ENCODE measurements at regions not wholly inside any gene's neighbourhood (a gene's known extent, or its start where the extent isn't known, plus 50 kb on each side); places are given as distances from the start of the nearest gene placed in this dataset.
"Not testable (repeated sequence)": the region's sequence is repeated elsewhere in the genome, so short reads cannot be mapped to it uniquely, and the experiment has no call there.

GRCh38 chr2:8611246-8611645, 70.6 kb upstream of the ID2 start:
- no peak for DNase-seq

GRCh38 chr2:8611700-8612099, 70.2 kb upstream of the ID2 start:
- DNase-seq: no peak

DNA sequence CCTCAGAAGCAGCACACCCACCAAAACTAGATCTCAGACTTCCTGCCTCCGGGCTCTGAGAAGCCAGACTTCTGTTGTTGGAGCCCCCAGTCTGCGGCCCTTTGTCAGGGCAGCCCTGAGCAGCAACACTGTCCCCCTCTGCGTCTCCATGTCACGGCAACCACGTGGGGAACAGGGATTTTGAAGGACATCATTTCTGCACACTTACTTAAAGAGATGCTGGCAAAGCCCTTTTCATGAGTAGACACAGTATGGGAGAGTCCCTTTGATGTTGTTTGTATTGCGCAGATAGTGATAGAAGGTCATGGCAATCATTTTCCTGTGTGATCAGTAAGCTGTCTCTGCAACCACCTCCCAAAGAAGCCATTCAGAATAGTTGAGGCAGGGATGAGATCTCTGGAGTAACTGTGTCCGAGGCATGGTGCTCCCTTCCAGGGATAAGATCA, 69.1 kb upstream of the ID2 start:
- DNase-seq: no peak

DNA sequence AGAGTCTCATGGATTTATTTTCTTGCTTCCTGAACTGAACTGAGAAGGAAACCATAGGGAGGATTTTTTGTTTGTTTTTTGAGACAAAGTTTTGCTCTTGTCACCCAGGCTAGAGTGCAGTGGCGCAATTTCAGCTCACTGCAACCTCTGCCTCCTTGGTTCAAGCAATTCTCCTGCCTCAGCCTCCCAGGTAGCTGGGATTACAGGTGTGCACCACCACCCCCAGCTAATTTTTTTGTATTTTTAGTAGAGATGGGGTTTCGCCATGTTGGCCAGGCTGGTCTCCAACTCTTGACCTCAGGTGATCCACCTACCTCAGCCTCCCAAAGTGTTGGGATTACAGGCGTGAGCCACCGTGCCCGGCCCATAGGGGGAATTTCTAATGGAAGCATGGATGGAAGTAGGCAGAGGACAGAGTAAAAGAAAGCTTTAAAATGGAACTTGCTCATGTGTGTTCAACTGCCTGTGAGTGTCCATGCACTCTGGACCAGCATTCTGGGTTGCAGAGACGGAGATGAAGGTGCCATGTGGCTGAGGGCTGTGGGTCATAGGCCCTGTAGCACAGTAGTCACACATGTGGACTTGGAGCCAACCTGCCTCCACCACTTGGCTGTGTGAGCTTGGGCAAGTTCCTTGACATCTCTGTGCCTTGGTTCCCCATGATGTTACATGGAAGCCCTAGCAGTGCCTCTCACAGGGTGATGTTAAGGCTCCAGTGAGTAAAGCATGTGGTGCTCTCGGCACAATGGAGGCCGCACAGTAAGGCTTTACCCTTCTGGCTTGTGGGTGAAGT, 68.5 kb upstream of the ID2 start:
- DNase-seq: not testable (repeated sequence)

GRCh38 chr2:8614646-8615045, 67.2 kb upstream of the ID2 start:
- DNase-seq: no peak

- DNase-seq: no peak
Measured at GRCh38 chr2:8615252-8615575, 66.6 kb upstream of the ID2 start.

GRCh38 chr2:8615576-8616281, 66.1 kb upstream of the ID2 start:
- DNase-seq: no peak

GRCh38 chr2:8617048-8617447, 64.8 kb upstream of the ID2 start:
- DNase-seq: no peak

DNA sequence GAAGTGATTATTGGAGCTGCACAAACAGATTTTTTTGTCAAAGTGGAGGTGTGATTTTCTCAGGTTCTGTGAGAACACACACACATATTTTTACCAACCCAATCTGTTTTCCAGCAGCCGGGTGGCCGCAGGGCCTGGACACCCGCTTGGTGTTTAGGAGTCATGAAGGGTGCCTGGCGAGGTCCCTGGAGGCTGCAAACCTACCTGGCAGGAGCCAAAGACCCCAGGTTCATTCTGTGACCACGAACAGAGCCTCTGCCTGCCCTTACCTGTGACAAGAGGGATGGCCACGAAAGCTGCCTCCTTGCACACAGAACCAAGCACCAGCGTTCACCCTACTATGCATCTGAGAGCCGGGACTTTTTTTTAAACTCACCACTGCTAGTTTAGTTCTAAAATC, 64.3 kb upstream of the ID2 start:
- DNase-seq: no peak

DNA sequence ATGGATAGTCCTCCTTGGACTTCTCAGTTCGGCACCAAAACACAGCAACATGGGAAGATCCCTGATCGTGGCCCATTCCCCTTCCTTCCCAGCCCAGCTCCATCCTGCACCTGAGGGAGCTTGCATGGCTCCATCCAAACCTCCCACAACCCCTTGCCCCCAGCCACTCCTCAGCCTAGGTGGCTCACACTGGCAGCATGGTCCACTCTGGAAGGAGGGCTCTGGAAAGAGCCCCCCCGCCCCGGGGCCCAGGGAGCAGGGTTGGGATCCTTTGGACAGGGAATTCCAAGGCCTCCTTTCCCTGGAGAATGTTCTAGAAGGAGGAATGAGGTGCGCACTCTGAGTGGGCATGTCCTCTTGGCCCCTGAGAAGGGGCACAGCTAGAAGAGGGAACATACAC, 62.8 kb upstream of the ID2 start:
- DNase-seq: no peak

DNA sequence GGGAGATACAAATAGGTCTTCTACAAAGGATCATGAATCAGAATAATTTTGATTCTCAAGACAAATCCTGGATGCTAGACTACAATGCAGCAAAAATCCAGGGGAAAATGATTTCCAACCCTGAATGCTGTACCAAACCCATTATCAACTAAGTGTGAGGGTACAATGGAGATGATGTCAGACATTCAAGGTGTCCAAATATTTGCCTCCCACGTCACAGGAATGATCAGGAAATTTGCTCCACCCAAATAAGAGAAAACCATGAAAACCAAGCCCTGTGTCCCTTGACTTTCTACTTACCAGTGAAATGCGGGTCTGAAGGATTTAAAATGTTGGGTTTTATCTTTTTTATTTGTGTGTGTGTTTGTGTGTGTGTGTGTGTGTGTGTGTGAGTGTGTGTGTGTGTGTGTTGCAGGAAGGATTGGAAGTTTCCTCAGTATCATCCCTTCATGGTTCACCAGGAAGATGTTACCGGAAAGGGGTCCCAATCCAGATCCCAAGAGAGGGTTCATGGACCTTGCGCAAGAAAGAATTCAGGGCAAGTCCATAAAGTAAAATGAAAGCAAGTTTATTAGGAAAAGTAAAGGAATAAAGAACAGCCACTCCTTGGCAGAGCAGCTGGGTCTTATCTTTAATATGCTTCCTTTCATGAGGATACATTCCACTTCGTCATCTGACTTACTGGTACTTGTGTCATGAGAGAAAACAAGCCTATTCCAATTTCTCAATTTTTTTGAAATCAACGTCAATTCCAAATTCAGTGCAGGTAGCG, 61.1 kb upstream of the ID2 start:
- no peak for DNase-seq

DNA sequence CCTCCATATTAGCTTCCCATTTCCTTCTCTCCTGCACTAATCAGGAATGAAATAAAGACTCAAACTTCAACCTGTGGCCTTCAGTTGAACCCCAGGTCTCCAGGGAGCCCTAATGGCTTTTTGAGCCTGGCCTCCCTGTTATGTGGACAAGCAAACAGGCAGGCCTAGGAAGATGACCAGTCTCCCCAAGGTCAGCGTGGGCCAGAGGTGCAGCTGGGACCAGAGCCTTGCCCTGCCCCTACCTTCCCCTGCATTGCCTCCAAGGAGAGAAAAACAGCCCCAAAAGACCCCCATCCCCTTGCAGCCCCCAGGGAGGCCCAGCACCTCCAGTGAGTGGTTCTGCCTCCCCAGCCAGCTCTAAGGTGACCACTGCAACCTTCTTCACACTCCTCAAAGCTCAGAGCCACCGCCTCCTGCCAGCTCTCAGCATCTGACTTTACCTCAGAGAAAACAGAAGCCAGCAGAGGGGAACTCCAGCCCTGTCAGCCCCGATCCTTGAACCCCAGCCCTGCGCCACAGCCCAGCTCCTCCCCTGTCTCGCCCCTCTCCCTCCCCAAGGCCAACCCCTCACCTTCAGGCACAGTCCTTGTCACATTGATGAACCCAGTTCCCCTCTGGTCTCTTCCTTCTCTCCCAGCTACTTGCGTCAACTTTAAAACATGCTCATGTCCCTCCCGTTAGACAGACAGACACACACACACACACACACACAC, 59.5 kb upstream of the ID2 start:
- no peak for DNase-seq

DNA sequence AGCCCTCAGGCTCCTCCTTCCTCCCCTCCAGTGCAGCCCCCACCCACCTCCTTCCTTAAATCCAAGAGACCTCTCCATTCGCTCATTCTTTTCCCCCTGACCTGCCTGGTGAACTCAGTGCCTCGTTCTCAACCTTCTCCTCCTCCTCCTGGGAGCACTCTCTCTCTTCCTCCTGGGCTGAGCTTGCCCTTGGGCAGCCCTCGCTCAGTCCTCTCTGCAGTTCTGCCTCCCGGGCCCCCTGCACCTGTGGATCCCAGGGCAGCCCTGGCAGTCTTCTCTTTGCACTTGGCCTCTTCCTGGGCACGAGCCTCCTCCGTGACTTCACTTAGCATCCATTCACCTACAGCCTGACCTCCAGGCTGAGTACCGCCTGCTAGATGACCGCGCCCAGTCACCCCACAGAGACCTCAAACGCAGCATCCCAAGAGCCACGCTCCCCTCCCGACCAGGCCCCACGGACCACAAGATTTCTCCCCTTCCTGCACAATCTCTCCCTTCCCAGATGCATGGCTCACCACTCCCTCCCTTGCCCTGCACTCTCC, 58.9 kb upstream of the ID2 start:
- no peak for DNase-seq

- no peak for DNase-seq
Measured at GRCh38 chr2:8623576-8623957, 58.3 kb upstream of the ID2 start.

- no peak for DNase-seq
Measured at GRCh38 chr2:8623958-8624591, 57.8 kb upstream of the ID2 start.

- no peak for DNase-seq
Measured at GRCh38 chr2:8624855-8625398, 56.9 kb upstream of the ID2 start.

- no peak for DNase-seq
Measured at GRCh38 chr2:8625399-8626300, 56.2 kb upstream of the ID2 start.

DNA sequence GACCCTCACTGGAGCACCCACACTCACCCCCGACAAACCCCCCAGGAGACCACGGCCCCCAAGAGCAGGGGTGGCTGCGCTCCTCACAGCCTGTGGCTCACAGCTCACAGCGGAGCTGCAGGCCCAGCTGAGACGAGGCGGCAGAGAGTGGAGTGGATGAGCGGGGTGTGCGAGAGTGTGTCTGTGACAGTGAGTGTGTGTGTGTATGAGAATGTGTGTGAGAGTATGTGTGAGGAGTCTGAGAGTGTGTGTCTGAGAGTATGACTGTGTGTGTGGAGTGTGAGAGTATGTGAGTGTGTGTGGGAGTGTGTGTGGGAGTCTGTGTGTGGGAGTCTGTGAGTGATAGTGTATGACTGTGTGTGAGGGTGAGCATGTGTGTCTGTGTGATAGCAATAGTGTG, 55.3 kb upstream of the ID2 start:
- DNase-seq: no peak

DNA sequence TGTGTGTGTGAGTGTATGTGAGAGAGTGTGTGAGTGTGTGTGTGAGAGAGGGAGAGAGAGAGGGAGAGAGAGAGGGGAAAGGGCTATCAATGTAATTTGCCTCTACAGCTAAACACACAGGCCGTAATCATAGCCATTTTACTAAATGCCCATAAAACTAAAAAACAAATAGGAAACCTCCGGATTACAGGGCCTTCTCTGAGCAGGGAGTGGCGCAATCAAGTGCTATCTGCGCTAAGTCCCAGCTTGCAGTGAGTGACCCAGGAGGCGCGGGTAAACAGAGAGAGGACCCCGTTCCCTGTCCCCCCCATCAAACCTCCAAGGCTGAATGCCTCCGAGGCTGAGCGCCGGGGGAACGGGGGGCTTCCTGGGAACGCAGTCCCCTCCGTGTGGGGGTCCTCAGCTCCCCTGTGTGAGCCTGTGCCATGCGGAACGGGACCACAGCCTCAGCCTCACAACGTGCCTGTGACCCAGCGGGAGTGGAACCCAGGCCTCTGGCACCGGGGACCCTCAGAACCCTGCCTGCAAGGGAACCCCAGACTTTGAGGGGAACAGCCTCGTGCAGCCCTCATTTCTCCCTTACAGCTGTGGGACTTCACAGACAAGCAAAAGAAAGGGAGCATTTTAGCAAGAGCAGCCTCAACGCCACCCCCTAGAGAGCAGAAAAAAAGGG, 54.7 kb upstream of the ID2 start:
- DNase-seq: no peak

DNA sequence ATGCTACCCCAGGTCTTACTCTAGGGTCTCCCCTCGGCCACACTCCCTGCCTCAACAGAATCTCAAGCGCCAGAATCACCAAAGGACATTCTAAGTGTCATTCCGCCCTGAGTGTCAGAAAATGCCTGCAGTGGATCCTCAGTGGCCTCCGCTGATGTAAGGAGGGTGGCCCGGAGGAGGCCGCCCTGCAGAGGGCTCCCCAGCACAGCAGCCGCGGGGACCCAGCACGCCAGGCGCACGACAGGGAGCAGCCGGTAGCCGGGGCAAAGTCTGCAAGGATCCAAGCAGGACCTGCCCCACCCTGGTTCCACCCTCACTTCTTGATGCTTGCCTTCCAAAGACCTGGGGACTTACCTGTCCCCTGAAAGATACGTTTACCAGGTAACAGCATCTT, 54.2 kb upstream of the ID2 start:
- DNase-seq: no peak

All from GOT3 (cell line).